Neutrophil (primary cell): ENCODE measurements at regions not wholly inside any gene's neighbourhood (a gene's known extent, or its start where the extent isn't known, plus 50 kb on each side); places are given as distances from the start of the nearest gene placed in this dataset.

Source experiments
- H3K27ac ChIP-seq: fragments of 200-600 bp; sonication (generic); 2 replicates; pipeline ENCODE4 v1.5.1; 2016; ENCODE audit warnings: mild to moderate bottlenecking, moderate library complexity
- H3K27me3 ChIP-seq: fragments of 200-600 bp; sonication (generic); 2 replicates; pipeline ENCODE4 v1.6.0; 2016; ENCODE audit warnings: mild to moderate bottlenecking
- H3K36me3 ChIP-seq: fragments of 200-600 bp; sonication (generic); 2 replicates; pipeline ENCODE4 v1.5.1; 2017
- H3K4me1 ChIP-seq, 2 experiments: fragments of 200-600 bp in 1 of 2; sonication (generic) in 1 of 2; 1 replicate in 1 of 2; 2 replicates in 1 of 2; pipeline versions ENCODE4 v1.5.1 to v1.6.1; 2013 to 2016; ENCODE audit warnings: low read depth in 1 of 2, low read length in 1 of 2, mild to moderate bottlenecking in 1 of 2, moderate library complexity in 1 of 2; ENCODE audit not compliant: control insufficient read depth in 1 of 2, insufficient read depth in 1 of 2
- H3K4me3 ChIP-seq, 2 experiments: fragments of 200-600 bp in 1 of 2; sonication (generic) in 1 of 2; 1 replicate in 1 of 2; 2 replicates in 1 of 2; pipeline ENCODE4 v1.5.1; 2013 to 2016; ENCODE audit warnings: low read depth in 1 of 2, low read length in 1 of 2, mild to moderate bottlenecking in 1 of 2, moderate library complexity in 1 of 2
- H3K9me3 ChIP-seq: fragments of 200-600 bp; sonication (generic); 2 replicates; pipeline ENCODE4 v1.5.1; 2016
- CTCF ChIP-seq: fragments of 200-600 bp; sonication (generic); IDR thresholded peaks from 2 replicates; pipeline ENCODE4 v1.5.1; 2016; ENCODE audit warnings: antibody characterized with exemption

GRCh38 chr3:6168256-6168655 lies 692.7 kb upstream of the GRM7 start:
- H3K36me3 ChIP-seq: no peaks in the 10 kb centered on the region
- no peaks in the 10 kb centered on the region for H3K27me3 ChIP-seq
- TF ChIP-seq CTCF: no peak
- H3K27ac ChIP-seq: no peak overlapping the region
- H3K9me3 ChIP-seq: no peaks in the 10 kb centered on the region
- no peaks in the 10 kb centered on the region for H3K4me1 ChIP-seq
- H3K4me3 ChIP-seq: no peak overlapping the region

- no peaks in the 10 kb centered on the region for H3K9me3 ChIP-seq
- no peaks in the 10 kb centered on the region for H3K36me3 ChIP-seq
- no peak for TF ChIP-seq CTCF
- H3K27ac ChIP-seq: no peak overlapping the region
- H3K27me3 ChIP-seq: no peaks in the 10 kb centered on the region
- no peaks in the 10 kb centered on the region for H3K4me1 ChIP-seq
- no peak overlapping the region for H3K4me3 ChIP-seq
These were observed 687.9 kb upstream of the GRM7 start for GRCh38 chr3:6172871-6173642.

- Histone ChIP-seq H3K36me3 (no peaks in the 10 kb centered on the region), H3K27ac (no peak overlapping the region), H3K4me1 (no peaks in the 10 kb centered on the region), H3K9me3 (no peaks in the 10 kb centered on the region), H3K4me3 (no peak overlapping the region), H3K27me3 (no peaks in the 10 kb centered on the region)
- no peak for TF ChIP-seq CTCF
These were observed 683.5 kb upstream of the GRM7 start for GRCh38 chr3:6177417-6177816.

GRCh38 chr3:6179761-6180160 lies 681.2 kb upstream of the GRM7 start:
- H3K27me3 ChIP-seq: no peaks in the 10 kb centered on the region
- no peak for TF ChIP-seq CTCF

GRCh38 chr3:6180171-6180570 lies 680.7 kb upstream of the GRM7 start:
- no peak for TF ChIP-seq CTCF
- H3K27me3 ChIP-seq: no peaks in the 10 kb centered on the region
- no peak overlapping the region for H3K27ac ChIP-seq
- no peaks in the 10 kb centered on the region for H3K9me3 ChIP-seq
- no peaks in the 10 kb centered on the region for H3K36me3 ChIP-seq
- no peaks in the 10 kb centered on the region for H3K4me1 ChIP-seq
- no peak overlapping the region for H3K4me3 ChIP-seq

More at GRCh38 chr3:6179761-6180160, 681.2 kb upstream of the GRM7 start:
- Histone ChIP-seq H3K27ac (no peak overlapping the region), H3K9me3 (no peaks in the 10 kb centered on the region), H3K4me3 (no peak overlapping the region), H3K36me3 (no peaks in the 10 kb centered on the region), H3K4me1 (no peaks in the 10 kb centered on the region)
